Adrenal gland (tissue), 9 donors: ENCODE measurements at regions not wholly inside any gene's neighbourhood (a gene's known extent, or its start where the extent isn't known, plus 50 kb on each side); places are given as distances from the start of the nearest gene placed in this dataset.
"Not testable (repeated sequence)": the region's sequence is repeated elsewhere in the genome, so short reads cannot be mapped to it uniquely, and the experiment has no call there.

Experiments
- DNase-seq, 7 donors: peaks; one replicate each; pipeline ENCODE4 v3.0.0-alpha.2; 2019 to 2020
- H3K27ac ChIP-seq, 5 donors: fragments of 200-600 bp; sonication (generic) in 4 of 5; 1 replicate in 3 of 5; 2 replicates in 2 of 5; pipeline versions ENCODE4 v1.5.1 to v1.8.0; 2016 to 2020; ENCODE audit warnings: mild to moderate bottlenecking in 1 of 5
- H3K27me3 ChIP-seq: fragments of 200-600 bp; 2 replicates; pipeline ENCODE4 v1.8.0; 2021
- H3K36me3 ChIP-seq, 2 donors: fragments of 200-600 bp; replicated peaks in 1 of 2; 1 replicate in 1 of 2; 2 replicates in 1 of 2; pipeline versions ENCODE4 v1.5.1 to v1.8.0; 2018 to 2022
- H3K4me1 ChIP-seq, 2 donors: fragments of 200-600 bp; replicated peaks in 1 of 2; 1 replicate in 1 of 2; 2 replicates in 1 of 2; pipeline versions ENCODE4 v1.5.1 to v1.8.0; 2018 to 2021
- H3K4me3 ChIP-seq, 4 donors: fragments of 200-600 bp; sonication (generic) in 3 of 4; one replicate each; pipeline ENCODE4 v1.5.1; 2016 to 2018
- H3K9me3 ChIP-seq, 3 donors: fragments of 200-600 bp; sonication (generic) in 1 of 3; replicated peaks in 1 of 3; 1 replicate in 2 of 3; 2 replicates in 1 of 3; pipeline versions ENCODE4 v1.5.1 to v1.8.0; 2016 to 2021
- POLR2A ChIP-seq, 2 donors: fragments of 450-650 bp; IDR thresholded peaks; one replicate each; pipeline ENCODE4 v1.6.1; 2017; ENCODE audit warnings: antibody characterized with exemption in 2 of 2, mild to moderate bottlenecking in 2 of 2, moderate library complexity in 1 of 2
- WGBS, 4 donors: extraction: QIAGEN DNeasy Blood & Tissue Kit in 2 of 4; methylation state at CpG; one replicate each; pipeline versions ENCODE4 v1.1.5 to v1.1.7; 2013 to 2017; 5-methylcytosine and 5-hydroxymethylcytosine counted together
- intact Hi-C, 2 donors: fragments of 100-400 bp; cut with DNase I; formaldehyde crosslinking; loops; one replicate each; pipeline versions ENCODE4 v1.14.1 to v1.15.0; 2022 to 2023
- TF ChIP-seq, protein P1 (sequence below), 6 experiments: fragments of 450-650 bp in 4 of 6; fragments of 200-600 bp in 2 of 6; sonication (generic) in 1 of 6; IDR thresholded peaks; 1 replicate in 5 of 6; 2 replicates in 1 of 6; pipeline versions ENCODE4 v1.5.1 to v1.8.0; 2016 to 2021; ENCODE audit warnings: antibody characterized with exemption in 6 of 6, mild to moderate bottlenecking in 2 of 6, moderate library complexity in 1 of 6
- donor health status: healthy with polysubstance abuse.
- donor health status: Bipolar disorder and iron deficiency.
- donor health status: DM: yes; HTN: yes; CAD: no.
- donor health status: DM: no; HTN: no; CAD: no.
- donor health status: DM: no; HTN: no; CAD: no.

- H3K4me1 ChIP-seq: peaks cover 0 to 27% of the 10 kb centered on the region in 2 donors
- H3K36me3 ChIP-seq: no peaks in the 10 kb centered on the region
- no peaks in the 10 kb centered on the region for H3K9me3 ChIP-seq
- intact Hi-C loops: loop anchor here (10.0 kb wide), 2 partner anchors 56 to 94 kb away; partner anchors contain the start of gene TNFAIP3 (in 1 of the 2)
- no peak overlapping the region for H3K27ac ChIP-seq
- whole genome bisulfite sequencing, 4 donors: 88 to 95% (median 89%) methylated on average over 6 to 7 of the region's 7 CpGs
- no peaks in the 10 kb centered on the region for H3K27me3 ChIP-seq
- no peak for DNase-seq
- no peak overlapping the region for H3K4me3 ChIP-seq
- TF ChIP-seq, protein P1, sequence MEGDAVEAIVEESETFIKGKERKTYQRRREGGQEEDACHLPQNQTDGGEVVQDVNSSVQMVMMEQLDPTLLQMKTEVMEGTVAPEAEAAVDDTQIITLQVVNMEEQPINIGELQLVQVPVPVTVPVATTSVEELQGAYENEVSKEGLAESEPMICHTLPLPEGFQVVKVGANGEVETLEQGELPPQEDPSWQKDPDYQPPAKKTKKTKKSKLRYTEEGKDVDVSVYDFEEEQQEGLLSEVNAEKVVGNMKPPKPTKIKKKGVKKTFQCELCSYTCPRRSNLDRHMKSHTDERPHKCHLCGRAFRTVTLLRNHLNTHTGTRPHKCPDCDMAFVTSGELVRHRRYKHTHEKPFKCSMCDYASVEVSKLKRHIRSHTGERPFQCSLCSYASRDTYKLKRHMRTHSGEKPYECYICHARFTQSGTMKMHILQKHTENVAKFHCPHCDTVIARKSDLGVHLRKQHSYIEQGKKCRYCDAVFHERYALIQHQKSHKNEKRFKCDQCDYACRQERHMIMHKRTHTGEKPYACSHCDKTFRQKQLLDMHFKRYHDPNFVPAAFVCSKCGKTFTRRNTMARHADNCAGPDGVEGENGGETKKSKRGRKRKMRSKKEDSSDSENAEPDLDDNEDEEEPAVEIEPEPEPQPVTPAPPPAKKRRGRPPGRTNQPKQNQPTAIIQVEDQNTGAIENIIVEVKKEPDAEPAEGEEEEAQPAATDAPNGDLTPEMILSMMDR (IDR thresholded peaks at IDR 0.05): no peak
- no peak for TF ChIP-seq POLR2A (IDR thresholded peaks at IDR 0.05)
Measured at GRCh38 chr6:137808836-137809315, 58.2 kb upstream of the TNFAIP3 start.

- WGBS, 4 donors: 77 to 93% (median 84%) methylated on average over 6 to 7 of the region's 7 CpGs
- H3K4me3 ChIP-seq, H3K36me3 ChIP-seq, H3K9me3 ChIP-seq, H3K27ac ChIP-seq, DNase-seq, H3K27me3 ChIP-seq: not testable (repeated sequence)
- peaks cover 0 to 18% of the 10 kb centered on the region in 2 donors for H3K4me1 ChIP-seq
- intact Hi-C loops: loop anchor here (10.0 kb wide), 2 partner anchors 55 to 95 kb away; partner anchors contain the start of gene TNFAIP3 (in 1 of the 2)
Measured at GRCh38 chr6:137809895-137810553, 57.0 kb upstream of the TNFAIP3 start.

DNA sequence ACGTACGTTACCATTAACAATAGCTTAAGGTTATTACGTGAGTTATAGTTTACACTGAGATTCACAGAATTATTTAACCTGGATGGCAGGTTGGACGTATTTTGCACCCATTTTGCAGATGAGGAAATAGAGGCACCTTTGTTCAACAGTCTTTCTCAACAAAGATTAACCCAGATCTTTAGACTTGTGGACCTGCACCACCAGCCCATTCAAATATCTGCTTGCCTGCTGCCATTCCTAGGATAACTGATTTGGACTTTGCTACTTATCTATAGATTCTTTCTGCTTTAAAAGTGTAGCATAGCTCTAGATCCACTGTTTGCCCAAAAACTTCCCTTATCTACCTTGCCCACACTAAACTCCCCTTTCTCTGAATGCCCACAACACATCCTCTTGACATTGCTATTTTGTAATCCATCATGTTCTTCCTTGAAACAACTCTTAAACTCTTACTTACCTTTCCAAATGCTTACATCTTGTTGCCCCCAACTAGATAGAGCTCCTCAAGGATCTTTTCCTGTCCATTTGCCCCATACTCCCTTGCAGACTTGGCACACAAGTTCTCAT lies 56.4 kb upstream of the TNFAIP3 start:
- peak overlapping the region in 3 of 5 donors; percentile 9 to 81 (median 53) for H3K27ac ChIP-seq
- H3K9me3 ChIP-seq: no peaks in the 10 kb centered on the region
- DNase-seq: no peak
- H3K27me3 ChIP-seq: no peaks in the 10 kb centered on the region
- intact Hi-C loops: no loop called here
- TF ChIP-seq POLR2A (IDR thresholded peaks at IDR 0.05): no peak
- TF ChIP-seq, protein P1 (IDR thresholded peaks at IDR 0.05): no peak
- peaks cover 0 to 12% of the 10 kb centered on the region in 2 donors for H3K4me1 ChIP-seq
- H3K36me3 ChIP-seq: no peaks in the 10 kb centered on the region
- no peak overlapping the region for H3K4me3 ChIP-seq
- 91 to 97% (median 94%) methylated on average over 4 of the region's 4 CpGs for WGBS, 4 donors

DNA sequence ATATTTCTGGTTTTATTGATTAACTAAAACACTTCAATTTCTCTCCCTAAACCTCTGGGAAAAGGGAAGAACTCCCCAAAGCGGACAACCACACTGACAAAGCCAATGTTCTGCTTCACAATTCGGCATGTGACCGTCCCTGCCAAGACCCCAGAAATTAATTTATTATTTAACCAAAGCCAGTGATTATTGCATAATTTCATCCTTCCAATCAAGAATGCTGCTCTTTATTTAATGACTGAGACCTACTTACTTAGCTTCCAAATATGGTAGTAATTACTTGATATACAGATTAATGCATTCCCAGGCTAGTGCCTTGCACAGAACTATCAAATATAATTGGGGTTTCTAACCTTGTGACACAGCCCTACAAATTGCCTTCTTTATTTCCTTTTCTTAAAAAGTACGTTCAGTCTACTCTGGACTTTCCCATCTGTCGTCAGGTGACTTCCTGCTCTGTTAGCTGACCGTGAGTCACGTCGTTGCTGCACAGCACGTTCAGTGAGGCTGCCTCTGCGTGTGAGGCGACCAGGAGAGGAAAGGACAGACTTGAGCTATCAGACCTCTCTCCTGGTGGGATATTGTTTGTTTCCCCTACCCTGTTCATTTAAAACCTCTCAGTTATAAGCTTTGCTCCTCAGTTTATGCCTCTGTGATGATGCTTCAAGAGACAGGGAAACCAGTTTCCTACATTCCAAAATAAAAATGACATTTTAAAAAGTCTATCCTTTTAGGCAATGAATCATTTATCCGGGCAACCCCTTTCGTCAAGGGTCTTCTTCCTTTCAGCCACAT lies 55.7 kb upstream of the TNFAIP3 start:
- peak; percentile 68 to 89 (median 87) for DNase-seq
- 29 to 37% (median 31%) methylated on average over 13 of the region's 13 CpGs for WGBS, 4 donors
- intact Hi-C loops: no loop called here

More for the DNA sequence above, 55.7 kb upstream of the TNFAIP3 start:
- peak overlapping the region in 4 of 5 donors; percentile 9 to 81 (median 44) for H3K27ac ChIP-seq
- no peaks in the 10 kb centered on the region for H3K36me3 ChIP-seq
- no peaks in the 10 kb centered on the region for H3K27me3 ChIP-seq
- H3K4me3 ChIP-seq: no peak overlapping the region
- TF ChIP-seq POLR2A (IDR thresholded peaks at IDR 0.05): peak in 1 of 2 donors; percentile 17
- TF ChIP-seq, protein P1 (IDR thresholded peaks at IDR 0.05): no peak
- no peaks in the 10 kb centered on the region for H3K9me3 ChIP-seq
- peaks cover 0 to 10% of the 10 kb centered on the region in 2 donors for H3K4me1 ChIP-seq
